ENCODE measurements at regions not wholly inside any gene's neighbourhood (a gene's known extent, or its start where the extent isn't known, plus 50 kb on each side); places are given as distances from the start of the nearest gene placed in this dataset.
"Not testable (repeated sequence)": the region's sequence is repeated elsewhere in the genome, so short reads cannot be mapped to it uniquely, and the experiment has no call there.

DNA sequence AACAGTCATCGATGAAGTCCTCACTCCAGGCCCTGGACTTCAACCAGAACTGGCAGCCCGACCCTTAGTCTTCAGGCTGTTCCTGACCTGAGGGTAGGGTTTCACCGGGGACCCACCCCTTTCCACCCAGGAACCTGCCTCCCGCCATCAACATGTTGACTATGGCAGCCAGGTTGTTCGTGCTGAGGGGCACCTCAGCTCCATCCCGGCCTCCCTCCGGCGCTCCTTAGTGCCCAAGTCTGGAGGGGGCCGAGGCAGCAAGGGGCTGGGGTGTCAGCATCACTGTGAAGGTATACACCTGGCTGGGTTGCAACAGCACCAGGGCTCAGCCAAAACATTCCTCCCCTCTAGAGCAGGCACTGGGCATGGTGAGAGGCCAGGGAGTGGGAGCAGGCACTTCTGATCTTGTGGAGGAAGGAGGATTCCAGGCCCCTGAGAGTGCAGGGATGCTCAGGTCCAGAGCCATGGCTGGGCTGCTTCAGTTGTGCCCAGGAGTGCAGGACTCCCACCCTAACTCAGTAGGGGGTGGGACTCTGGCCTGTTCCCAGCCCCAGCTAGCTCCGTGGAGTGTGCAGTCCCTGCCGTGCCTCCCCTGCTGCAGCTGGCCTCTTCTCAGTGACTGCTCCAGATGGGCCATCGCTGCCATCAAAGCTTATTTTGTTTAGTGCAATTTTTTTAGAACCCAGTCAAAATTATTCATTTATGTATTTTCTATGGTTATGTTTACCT is 1445.9 kb downstream of the PCDH9 start:
- no peak for DNase-seq

DNA sequence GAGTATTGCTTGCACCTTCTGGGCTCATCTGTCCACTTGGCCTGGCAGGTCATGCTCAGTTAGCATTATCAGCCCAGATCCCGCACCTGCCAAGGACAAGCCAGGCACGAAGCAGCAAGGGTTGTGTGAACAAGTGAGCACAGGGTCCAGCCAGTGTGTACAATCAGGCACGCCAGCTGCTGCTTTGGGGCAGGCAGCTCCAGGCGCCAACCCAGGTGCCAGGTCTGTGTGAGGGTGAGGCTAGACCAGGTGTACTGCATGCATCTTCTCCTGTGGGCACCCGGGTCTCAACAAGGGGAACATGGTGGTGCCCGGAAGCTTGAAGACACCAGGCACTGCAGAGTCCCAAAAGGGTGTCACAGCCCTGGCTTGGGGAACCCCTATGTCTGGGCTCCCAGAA is 1446.8 kb downstream of the PCDH9 start:
- DNase-seq, result no peak

DNA sequence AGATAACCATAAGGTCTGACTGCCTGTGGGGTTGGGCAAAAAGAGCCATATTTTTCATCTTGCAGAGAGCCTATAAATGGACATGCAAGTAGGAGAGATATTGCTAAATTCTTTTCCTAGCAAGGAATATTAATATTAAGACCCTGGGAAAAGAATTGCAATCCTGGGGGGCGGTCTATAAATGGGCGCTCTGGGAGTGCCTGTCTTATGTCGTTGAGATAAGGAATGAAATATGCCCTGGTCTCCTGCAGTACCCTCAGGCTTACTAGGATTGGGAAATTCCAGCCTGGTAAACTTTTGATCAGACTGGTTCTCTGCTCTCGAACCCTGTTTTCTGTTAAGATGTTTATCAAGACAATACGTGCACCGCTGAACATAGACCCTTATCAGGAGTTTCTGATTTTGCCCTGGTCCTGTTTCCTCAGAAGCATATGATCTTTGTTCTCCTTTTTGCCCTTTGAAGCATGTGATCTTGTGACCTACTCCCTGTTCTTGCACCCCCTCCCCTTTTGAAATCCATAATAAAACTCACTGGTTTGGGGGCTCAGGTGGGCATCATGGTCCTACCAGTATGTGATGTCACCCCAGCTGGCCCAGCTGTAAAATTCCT is 1458.3 kb downstream of the PCDH9 start:
- DNase-seq, result not testable (repeated sequence)

DNA sequence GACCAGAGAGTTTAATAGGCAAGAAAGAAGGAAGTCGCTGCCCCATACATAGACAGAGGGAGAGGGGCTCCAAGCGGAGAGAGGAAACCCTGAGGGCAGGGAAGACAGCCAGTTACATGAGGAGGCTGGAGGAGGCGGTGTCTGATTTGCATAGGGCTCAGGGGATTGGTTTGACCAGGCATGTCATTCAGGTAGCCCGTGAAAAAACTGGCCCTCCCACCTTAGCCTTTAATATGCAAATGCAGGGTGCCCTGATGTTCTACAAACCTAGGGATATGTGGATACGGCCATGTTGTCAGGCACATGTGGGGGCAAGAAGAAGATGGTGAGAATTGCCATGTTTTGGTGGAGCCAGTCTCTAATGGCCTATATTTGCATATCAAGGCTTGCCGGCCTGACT is 1461.6 kb downstream of the PCDH9 start:
- no peak for DNase-seq

DNA sequence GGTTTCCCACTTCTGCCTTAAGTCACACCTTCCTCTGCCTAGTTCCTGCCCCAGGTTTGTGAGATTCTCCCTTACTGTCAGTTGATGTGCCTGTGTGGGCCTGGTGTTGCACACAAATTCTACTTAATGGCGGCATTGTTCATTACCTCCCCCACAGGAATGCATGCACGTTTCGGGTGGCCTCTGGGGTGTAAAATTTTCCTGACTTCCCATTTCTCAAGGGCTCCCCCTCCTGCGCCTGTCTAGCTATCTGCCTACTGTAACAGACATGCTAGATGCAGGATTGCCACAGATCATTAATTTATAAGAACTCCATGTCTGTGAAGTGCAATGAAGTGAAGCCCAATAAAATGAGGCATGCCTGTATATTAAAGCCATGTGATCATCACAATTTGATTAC is 1466.3 kb downstream of the PCDH9 start:
- DNase-seq, result no peak

DNA sequence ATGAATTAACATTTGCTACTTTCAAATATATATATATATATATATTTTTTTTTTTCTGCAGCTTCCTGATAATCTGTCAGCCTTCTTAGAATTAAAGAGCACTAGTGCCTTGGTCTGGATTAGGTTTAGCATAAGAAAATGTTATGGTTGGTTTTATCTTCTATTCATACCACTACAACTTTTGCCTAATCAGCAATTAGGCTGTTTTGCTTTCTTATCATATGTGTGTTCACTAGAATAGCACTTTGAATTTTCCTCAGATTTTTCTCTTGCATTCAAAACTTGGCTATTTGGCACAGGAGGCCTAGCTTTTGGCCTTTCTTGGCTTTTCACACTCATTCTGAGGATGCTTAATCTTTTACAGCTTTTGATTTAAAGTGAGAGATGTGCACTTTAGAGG is 1468.1 kb downstream of the PCDH9 start:
- DNase-seq, result no peak

DNA sequence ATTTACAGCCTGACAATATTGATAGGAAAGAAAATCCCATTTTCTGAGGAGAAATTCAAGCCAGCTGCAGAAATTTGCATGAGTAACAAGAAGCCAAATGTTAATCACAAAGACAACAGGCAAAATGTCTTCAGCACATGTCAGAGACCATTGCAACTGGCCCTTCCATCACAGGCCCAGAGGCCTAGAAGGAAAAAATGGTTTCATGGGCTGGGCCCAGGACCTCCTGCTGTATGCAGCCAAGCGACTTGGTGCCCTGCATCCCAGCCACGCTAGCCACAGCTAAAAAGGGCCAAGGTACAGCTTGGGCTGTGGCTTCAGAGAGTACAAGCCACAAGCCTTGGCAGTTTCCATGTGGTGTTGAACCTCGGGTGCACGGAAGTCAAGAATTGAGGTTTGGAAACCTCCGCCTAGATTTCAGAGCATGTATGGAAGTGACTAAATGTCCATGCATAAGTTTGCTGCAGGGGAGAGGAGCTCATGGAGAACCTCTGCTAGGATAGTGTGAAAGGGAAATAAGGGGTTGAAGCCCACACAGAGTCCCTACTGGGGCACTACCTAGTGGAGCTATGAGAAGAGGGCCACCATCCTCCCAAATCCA is 1474.0 kb downstream of the PCDH9 start:
- DNase-seq, result no peak

DNA sequence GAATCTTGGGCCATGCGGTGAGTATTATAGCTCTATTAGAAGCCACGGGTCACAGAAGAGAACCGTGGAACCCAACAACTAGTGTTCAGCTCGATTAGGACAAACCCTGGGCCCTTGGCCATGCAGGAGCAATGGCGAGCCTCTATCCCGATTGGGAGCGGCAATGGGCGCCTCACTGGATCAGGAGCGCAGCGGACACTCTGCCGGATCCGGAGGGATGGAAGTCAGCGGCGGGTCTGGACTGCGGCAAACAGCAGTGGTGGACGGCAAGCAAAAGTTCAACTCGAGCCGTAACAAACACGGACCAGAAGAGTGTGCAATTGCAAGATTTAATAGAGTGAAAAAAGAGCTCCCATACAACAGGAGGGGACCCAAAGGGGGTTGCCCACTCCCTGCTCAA is 1481.9 kb downstream of the PCDH9 start:
- DNase-seq, result no peak

DNA sequence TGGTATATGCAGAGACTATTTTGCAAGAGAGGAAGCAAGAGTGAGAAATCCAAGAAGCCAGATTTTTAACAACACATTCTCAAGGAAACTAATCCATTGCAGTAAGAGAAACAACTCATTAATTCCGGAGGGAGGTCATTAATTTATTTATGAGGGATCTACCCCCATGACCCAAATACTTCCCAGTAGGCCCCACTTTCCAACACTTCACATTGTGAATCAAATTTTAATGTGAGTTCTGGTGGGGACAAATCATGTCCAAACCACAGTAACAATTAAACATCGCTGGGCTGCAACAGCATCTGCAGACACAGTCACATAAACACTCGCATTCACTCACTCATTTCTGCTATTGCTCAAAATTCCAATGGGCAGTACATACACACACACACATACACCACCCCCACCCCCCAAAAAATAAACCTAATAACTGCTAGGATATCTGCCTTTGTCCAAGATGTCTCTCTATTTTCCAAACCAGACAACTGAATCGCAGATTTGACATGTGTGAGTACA is 1483.7 kb downstream of the PCDH9 start:
- no peak for DNase-seq

DNA sequence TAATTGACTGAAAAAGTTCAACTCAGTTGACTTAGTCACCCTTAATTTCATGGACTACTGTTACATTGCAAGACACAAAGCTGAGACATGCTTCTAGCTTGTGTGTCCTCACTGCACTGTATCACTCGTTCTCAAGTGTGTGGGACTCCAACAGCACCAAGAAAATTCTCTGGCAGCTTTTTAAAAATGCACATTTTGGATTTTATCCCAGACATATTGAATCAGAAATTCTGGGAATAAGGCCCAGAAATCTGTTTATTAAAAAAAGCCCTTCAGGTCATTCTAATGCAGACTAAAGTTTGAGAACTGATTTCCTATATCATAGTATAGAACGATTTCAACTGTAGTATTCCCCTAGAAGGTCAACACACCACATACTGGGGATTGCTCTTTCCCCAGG is 1485.3 kb downstream of the PCDH9 start:
- DNase-seq, result no peak

DNA sequence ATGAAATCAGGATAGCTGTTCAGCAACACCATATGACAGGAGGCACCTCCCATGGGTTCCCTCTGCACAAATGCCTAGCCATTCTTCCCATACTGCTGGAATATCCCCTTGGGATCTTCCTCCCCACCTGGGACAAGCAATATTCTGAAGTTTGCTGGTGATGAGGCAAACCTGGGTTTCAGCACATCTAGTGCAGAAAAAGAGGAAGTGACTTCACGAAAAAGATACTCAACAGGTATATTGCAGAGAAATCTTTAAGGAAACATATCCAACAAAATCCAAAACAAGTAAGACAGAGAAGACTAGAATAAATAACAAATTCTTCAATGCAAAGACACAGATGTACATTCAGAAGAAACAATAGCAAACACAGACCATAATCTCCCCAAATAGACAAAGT is 1497.0 kb downstream of the PCDH9 start:
- no peak for DNase-seq

DNA sequence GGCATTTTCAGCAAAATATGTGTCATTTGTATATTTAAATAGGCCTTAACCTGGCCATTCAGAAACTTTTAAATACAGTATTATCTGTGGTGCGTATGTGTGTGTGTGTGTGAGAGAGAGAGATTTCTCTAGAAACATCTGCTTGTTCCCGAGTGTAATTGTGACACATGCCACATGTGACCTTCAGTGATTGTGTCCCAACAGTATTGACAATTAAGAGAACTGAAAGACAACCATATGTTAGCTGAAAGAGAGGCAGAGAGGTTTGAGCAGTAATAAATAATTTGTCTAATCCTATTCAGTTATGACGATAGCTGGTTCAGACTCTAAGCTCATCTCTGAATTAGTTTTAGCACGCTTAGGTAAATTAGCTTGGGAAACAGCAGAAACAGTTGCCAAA is 1503.1 kb downstream of the PCDH9 start:
- DNase-seq, result no peak

DNA sequence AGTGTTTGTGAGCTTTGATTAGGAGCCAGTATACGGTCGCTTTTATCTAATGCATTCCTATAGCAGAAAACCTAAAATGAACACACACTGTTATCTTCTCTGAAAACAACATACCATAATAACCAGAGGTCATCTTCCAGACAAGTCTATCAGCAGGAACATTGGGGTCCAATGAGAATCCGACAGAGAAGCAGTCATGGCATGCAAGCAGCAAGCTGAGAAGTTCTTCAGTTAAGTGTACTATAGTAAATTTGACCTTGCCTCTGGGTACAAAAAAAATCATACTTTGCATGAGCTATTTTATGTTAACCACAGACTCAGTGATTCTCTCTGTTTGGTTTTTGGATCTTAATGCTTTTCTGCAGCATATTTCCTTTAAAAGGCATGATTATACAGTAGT is 1505.1 kb downstream of the PCDH9 start:
- DNase-seq, result no peak

DNA sequence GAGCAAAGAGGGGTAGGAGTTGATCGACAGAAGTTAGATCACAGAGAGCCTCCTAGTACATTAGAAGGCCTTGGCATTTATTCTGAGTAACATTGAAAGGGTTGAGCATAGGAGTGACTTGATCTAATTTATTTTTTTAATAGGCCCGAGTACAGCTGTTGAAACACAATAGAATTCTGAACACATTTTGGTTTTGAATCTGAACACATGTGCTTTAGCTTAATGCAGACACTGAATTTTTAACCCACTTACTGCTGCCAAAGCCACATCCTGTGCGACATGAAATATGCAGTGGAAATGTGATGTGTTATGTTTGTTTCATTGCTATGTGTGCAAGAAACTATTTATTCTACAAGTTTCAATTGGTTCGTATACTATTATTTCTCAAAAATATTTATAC is 1505.9 kb downstream of the PCDH9 start:
- no peak for DNase-seq

DNA sequence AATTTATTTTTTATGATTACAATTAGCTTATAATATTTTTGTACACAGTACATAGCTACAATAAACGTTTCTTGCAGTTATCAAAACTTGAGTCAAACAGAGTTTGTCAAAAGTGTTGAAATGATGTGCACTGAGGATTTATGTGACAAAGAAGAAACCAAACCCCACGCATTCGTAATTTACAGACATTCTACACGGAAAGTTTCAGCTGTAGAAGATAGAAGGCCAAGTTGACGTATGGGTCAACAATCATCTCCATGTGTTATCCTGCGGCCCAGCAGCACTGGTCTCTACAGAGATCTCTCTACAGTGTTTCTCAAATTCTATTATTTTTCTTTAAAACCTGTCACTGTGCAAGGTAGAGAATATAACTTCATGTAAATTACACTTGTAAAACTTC is 1507.6 kb downstream of the PCDH9 start:
- no peak for DNase-seq

DNA sequence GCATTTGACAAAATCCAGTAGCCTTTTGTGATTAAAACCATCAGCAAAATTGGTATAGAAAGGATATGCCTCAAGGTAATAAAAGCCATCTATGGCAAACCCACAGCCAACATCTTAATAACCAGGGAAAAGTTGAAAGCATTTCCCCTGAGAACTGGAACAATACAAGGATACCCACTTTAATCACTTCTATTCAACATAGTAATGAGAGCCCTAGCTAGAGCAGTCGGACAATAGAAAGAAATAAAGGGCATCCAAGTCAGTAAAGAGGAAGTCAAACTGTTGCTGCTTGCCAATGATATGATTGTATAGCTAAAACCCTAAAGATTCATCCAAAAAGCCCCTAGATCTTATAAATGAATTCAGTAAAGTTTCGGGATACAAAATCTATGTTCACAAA is 1510.3 kb downstream of the PCDH9 start:
- DNase-seq, result no peak

DNA sequence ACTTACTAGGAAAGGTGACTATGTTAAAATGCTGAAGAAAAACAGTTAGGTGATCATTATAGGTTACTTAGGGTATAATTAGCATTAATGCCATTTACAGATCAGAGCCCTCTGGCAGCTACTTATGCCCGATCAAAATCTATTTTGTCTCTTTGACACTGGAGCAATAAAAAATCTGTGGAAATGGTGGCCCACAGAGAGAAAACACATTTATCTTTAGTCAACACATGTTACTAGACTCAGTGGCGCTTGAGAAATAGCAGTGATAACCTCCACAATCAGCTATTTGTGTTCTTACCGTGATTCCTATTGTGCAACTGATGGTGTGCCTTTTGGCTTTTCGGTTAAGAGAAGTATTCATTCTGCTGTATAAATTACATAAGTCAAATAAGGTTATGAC is 1519.6 kb downstream of the PCDH9 start:
- DNase-seq, result no peak

DNA sequence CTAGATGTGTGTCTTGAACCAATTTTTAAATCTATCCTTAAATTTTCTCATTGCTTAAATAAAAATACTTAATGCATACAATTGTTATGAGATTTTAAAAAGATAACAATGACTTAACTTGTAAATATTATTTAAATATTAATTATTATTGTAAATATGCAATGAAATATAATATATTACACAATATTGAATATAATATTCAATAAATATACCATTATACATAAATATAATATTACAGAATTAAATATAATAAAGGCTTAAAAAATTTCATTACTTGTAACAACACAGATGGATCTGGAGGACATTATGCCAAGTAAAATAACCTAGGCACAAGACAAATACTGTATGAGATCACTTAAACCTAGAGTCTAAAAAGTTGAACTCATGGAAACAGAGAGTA is 1532.3 kb downstream of the PCDH9 start:
- no peak for DNase-seq

DNA sequence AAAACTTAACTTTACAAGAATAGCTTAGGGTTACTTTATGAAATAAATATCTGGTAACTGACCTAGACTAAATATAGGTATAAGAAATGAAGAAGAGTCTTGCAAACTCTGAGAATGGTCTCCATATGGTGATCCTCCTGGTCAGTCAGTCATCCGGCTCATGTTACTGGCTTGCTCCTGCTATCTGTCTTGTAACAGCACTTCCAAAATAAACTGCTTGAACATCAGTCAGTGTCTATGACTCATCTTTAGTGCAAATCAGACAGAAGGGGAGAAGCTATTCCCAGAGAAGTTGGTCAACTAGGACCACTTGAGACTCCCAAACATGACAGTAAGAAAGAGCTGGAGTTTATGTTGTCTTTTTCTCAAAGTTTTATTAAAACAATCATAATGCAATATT is 1550.9 kb downstream of the PCDH9 start:
- DNase-seq, result no peak

DNA sequence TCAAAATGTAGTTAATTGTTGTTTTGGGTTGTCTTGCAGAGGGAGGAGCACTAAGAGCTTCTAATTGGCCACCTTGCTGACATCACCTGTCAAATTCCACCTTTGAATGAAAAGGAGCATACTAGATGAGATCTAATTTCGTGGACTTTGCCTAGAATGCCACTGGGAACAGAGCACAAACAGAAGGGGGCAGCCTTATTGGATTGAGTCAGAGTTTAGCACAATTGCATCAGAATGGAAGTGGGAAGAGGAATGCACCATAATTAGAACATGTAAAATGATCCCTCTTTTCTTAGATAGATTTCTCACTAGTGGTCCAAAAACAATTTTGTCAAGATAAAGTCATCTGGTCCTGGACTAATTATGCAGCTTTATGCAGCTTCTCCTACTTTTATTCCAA is 1552.2 kb downstream of the PCDH9 start:
- no peak for DNase-seq

DNA sequence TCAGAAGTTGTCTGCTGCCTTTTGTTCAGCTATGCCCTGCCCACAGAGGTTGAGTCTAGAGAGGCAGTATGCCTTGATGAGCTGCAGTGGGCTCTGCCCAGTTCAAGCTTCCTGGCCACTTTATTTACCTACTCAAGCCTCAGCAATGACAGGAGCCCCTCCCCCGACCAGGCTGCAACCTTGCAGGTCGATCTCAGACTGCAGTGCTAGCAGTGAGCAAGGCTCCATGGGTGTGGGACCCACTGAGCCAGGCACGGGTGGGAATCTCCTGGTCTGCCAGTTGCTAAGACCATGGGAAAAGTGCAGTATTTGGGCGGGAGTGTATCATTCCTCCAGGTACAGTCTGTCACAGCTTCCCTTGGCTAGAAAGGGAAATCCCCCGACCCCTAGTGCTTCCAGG is 1554.8 kb downstream of the PCDH9 start:
- not testable (repeated sequence) for DNase-seq

DNA sequence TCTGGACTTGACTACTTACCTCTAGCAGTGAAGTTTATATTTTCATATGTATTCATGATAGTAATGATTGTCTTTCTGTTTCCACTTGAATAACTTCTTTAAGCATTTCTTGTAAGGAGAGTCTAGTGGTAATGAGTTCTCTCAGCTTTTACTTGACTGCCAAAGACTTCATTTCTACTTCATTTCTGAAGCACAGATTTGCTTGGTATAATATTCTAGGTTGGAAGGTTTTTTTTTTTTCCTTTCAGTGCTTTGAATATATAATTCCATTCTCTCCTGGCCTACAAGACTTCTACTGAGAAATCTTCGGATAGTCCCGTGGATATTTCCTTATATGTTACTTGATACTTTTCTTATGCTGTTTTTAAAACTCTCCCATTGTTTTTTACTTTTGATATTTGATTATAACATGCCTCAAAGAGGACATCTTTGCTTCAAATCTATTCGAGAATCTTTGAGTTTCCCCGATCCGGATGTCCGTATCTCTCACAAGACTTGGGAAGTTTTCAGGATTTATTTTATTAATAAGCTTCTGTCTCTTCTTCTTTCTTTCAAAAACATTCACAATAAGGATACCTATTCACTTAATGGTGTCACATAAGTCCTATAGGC is 1560.0 kb downstream of the PCDH9 start:
- no peak for DNase-seq

DNA sequence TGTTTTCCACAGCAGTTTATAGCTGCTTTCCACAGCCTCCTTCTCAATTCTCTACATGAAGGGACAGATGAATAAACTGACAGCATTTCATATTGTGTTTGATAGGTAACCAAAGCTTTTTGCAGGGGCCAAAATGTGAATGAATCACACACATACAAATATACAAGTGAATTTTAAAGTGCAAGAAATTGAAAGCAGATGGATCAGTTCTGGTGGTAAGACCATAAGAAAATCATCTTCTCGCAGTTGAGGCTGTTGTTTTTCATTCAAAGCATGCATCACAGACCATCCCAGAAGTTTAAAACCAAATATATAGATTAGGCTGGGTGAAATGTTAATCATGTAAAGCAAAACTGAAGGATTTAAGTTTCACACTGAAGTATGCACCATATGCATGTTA is 1569.4 kb downstream of the PCDH9 start:
- no peak for DNase-seq

DNA sequence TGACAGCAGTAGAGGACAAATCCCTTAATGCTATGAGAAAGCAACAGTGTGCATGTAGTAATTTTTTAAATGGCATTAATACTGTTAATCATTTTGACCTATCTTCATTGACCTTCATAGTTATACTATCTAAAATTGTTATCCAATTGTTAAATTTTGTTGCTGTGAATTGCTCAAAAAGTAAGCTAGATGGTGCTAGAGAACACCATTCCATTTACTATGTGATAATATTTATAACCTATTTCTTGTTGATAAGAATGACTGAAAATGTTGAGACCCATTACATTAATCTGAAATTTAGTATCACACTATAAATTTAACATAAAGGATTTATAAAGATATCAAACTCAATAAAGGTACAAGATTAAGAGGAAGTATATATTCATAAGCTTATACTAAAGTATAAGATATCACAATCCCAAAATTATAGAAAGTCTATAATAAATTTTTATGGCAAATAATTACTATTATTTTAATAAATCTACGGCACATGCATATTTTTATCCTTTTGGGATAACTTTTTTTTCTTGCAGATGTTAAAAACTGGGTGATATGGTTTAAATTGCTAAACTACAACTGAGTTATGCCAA is 1573.3 kb downstream of the PCDH9 start:
- DNase-seq, result no peak
